H9 (cell line): ENCODE measurements at regions not wholly inside any gene's neighbourhood (a gene's known extent, or its start where the extent isn't known, plus 50 kb on each side); places are given as distances from the start of the nearest gene placed in this dataset.
A peak's percentile ranks its signal among the peaks of the same experiment; 100 is the strongest.

Experiments used
- DNase-seq: peaks from one replicate; pipeline ENCODE4 v3.0.0-alpha.2; 2017
- H2AFZ ChIP-seq: one replicate; pipeline ENCODE4 v1.6.1; 2013; ENCODE audit warnings: mild to moderate bottlenecking, low read length, control low read depth, moderate library complexity
- H2AK5ac ChIP-seq: 2 replicates; pipeline ENCODE4 v1.6.1; 2013; ENCODE audit warnings: low read length, control low read depth, mixed read lengths; ENCODE audit not compliant: insufficient read length
- H2BK120ac ChIP-seq: one replicate; pipeline ENCODE4 v1.6.1; 2013; ENCODE audit warnings: low read depth, mild to moderate bottlenecking, low read length, control low read depth, inconsistent platforms; ENCODE audit not compliant: poor library complexity, severe bottlenecking
- H2BK12ac ChIP-seq: 2 replicates; pipeline ENCODE4 v1.6.1; 2013; ENCODE audit warnings: low read length, control low read depth, mixed read lengths, low read depth; ENCODE audit not compliant: insufficient read length
- H2BK15ac ChIP-seq: 2 replicates; pipeline ENCODE4 v1.6.1; 2013; ENCODE audit warnings: low read depth, low read length, control low read depth
- H2BK20ac ChIP-seq: one replicate; pipeline ENCODE4 v1.6.1; 2013; ENCODE audit warnings: low read depth, mild to moderate bottlenecking, low read length, control low read depth, inconsistent platforms; ENCODE audit not compliant: poor library complexity, severe bottlenecking
- H2BK5ac ChIP-seq: 2 replicates; pipeline ENCODE4 v1.6.1; 2013; ENCODE audit warnings: low read length, control low read depth, mixed read lengths; ENCODE audit not compliant: insufficient read length
- H3K14ac ChIP-seq: 2 replicates; pipeline ENCODE4 v1.6.1; 2013; ENCODE audit warnings: low read length, control low read depth; ENCODE audit not compliant: insufficient read depth
- H3K18ac ChIP-seq: 2 replicates; pipeline ENCODE4 v1.6.1; 2013; ENCODE audit warnings: low read depth, mild to moderate bottlenecking, mixed read lengths, low read length, control low read depth; ENCODE audit not compliant: insufficient read length
- H3K23ac ChIP-seq: 2 replicates; pipeline ENCODE4 v1.6.1; 2013; ENCODE audit warnings: low read length, control low read depth, mixed read lengths, low read depth; ENCODE audit not compliant: insufficient read length
- H3K23me2 ChIP-seq: 2 replicates; pipeline ENCODE4 v1.6.1; 2013; ENCODE audit warnings: low read depth, mild to moderate bottlenecking, mixed read lengths, low read length, control low read depth; ENCODE audit not compliant: insufficient read length, poor library complexity, severe bottlenecking
- H3K27ac ChIP-seq: 2 replicates; pipeline ENCODE4 v1.5.1; 2013; ENCODE audit warnings: low read length, control low read depth, mixed read lengths, low read depth; ENCODE audit not compliant: insufficient read length
- H3K27me3 ChIP-seq: 2 replicates; pipeline ENCODE4 v1.6.1; 2013; ENCODE audit warnings: low read length, control low read depth, inconsistent platforms; ENCODE audit not compliant: insufficient read depth
- H3K4ac ChIP-seq: 2 replicates; pipeline ENCODE4 v1.6.1; 2013; ENCODE audit warnings: low read depth, mild to moderate bottlenecking, control low read depth, inconsistent platforms, low read length, moderate library complexity
- H3K4me1 ChIP-seq: 2 replicates; pipeline ENCODE4 v1.6.1; 2013; ENCODE audit warnings: low read length, control low read depth, inconsistent platforms; ENCODE audit not compliant: insufficient read depth
- H3K4me2 ChIP-seq: 2 replicates; pipeline ENCODE4 v1.6.1; 2013; ENCODE audit warnings: low read length, control low read depth, mixed read lengths; ENCODE audit not compliant: insufficient read length, insufficient read depth
- H3K56ac ChIP-seq: 2 replicates; pipeline ENCODE4 v1.6.1; 2013; ENCODE audit warnings: low read depth, mild to moderate bottlenecking, mixed read lengths, low read length, control low read depth; ENCODE audit not compliant: insufficient read length
- H3K79me1 ChIP-seq: 2 replicates; pipeline ENCODE4 v1.6.1; 2013; ENCODE audit warnings: low read depth, mild to moderate bottlenecking, moderate library complexity, low read length, control low read depth, inconsistent platforms; ENCODE audit not compliant: insufficient read depth, poor library complexity, severe bottlenecking
- H3K79me2 ChIP-seq: 2 replicates; pipeline ENCODE4 v1.6.1; 2013; ENCODE audit warnings: low read length, control low read depth, inconsistent platforms; ENCODE audit not compliant: insufficient read depth
- H3K9ac ChIP-seq: 2 replicates; pipeline ENCODE4 v1.6.1; 2013; ENCODE audit warnings: low read length, control low read depth, mixed read lengths; ENCODE audit not compliant: insufficient read length; ENCODE audit errors: extremely low read depth
- H3K9me3 ChIP-seq: one replicate; pipeline ENCODE4 v1.6.1; 2013; ENCODE audit warnings: low read depth, low read length, inconsistent platforms; ENCODE audit not compliant: control insufficient read depth
- H3T11ph ChIP-seq: one replicate; pipeline ENCODE4 v1.6.1; 2013; ENCODE audit warnings: mild to moderate bottlenecking, low read length, control low read depth, inconsistent platforms
- H4K20me1 ChIP-seq: one replicate; pipeline ENCODE4 v1.6.1; 2013; ENCODE audit not compliant: control insufficient read depth, insufficient read length, insufficient read depth
- H4K5ac ChIP-seq: 2 replicates; pipeline ENCODE4 v1.6.1; 2013; ENCODE audit warnings: low read depth, mild to moderate bottlenecking, mixed read lengths, low read length, control low read depth; ENCODE audit not compliant: insufficient read length
- H4K8ac ChIP-seq: replicated peaks from 2 replicates; pipeline ENCODE4 v1.6.1; 2013; ENCODE audit warnings: low read length, control low read depth, mixed read lengths, low read depth; ENCODE audit not compliant: insufficient read length
- H4K91ac ChIP-seq: 2 replicates; pipeline ENCODE4 v1.6.1; 2013; ENCODE audit warnings: low read depth, mild to moderate bottlenecking, moderate library complexity, mixed read lengths, low read length, control low read depth; ENCODE audit not compliant: insufficient read length
- H3K27ac Mint-ChIP-seq, 3 experiments: 2 replicates in 2 of 3; 3 replicates in 1 of 3; pipeline ENCODE4 v1.8.0; 2020 to 2021; ENCODE audit warnings: mixed read lengths in 3 of 3, mild to moderate bottlenecking in 1 of 3, moderate library complexity in 1 of 3
- H3K27me3 Mint-ChIP-seq: 2 replicates; pipeline ENCODE4 v1.8.0; 2021; ENCODE audit warnings: low read depth, mild to moderate bottlenecking, moderate library complexity, mixed read lengths
- H3K36me3 Mint-ChIP-seq, 3 experiments: 2 replicates in 2 of 3; 3 replicates in 1 of 3; pipeline ENCODE4 v1.8.0; 2020 to 2021; ENCODE audit warnings: low read depth in 3 of 3, mixed read lengths in 3 of 3; ENCODE audit not compliant: insufficient read depth in 1 of 3
- H3K4me1 Mint-ChIP-seq, 2 experiments: 2 replicates each; pipeline ENCODE4 v1.8.0; 2020; ENCODE audit warnings: mixed read lengths in 2 of 2
- H3K4me3 Mint-ChIP-seq, 2 experiments: 2 replicates in 1 of 2; 3 replicates in 1 of 2; pipeline ENCODE4 v1.8.0; 2020 to 2021; ENCODE audit warnings: mild to moderate bottlenecking in 2 of 2, mixed read lengths in 2 of 2, moderate library complexity in 1 of 2
- H3K9me3 Mint-ChIP-seq, 2 experiments: 2 replicates in 1 of 2; 3 replicates in 1 of 2; pipeline ENCODE4 v1.8.0; 2020; ENCODE audit warnings: mild to moderate bottlenecking in 2 of 2, mixed read lengths in 2 of 2, moderate library complexity in 1 of 2
- WGBS: extraction: QIAGEN DNeasy Blood & Tissue Kit; methylation state at CpG from one replicate; pipeline ENCODE4 v1.1.7; 2013; ENCODE audit warnings: missing lambda C conversion rate, low lambda C conversion rate, mixed read lengths; ENCODE audit not compliant: insufficient read length; ENCODE audit errors: extremely low coverage; 5-methylcytosine and 5-hydroxymethylcytosine counted together
- TF ChIP-seq, protein P1 (sequence below): fragments of 200-600 bp; sonication (generic); conservative IDR thresholded peaks from 3 replicates; pipeline ENCODE4 v1.8.0; 2021; ENCODE audit warnings: antibody characterized with exemption, mild to moderate bottlenecking

DNA sequence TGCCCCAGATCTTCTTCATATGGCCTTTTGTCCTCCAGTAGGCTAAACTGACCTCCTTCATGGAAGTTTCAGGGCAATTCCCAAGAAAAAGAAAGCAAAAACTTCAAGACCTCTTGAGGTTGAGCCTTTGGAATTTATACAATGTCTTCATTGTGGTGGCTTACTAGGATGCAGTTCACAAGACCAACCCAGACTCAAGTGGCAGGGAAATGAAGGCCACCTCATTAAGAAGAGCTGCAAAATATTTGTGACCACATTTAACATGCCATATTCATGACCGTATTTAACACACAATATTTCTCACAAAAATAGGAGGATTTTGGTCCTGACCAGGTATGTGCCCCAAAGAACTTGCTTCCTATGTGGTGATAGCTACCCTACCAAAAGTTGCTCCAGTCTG, 605.5 kb upstream of the PITX2 start:
- no peak overlapping the region for H3K27ac Mint-ChIP-seq
- Histone ChIP-seq H3K4ac (no peak overlapping the region), H2AFZ (no peak overlapping the region), H4K20me1 (no peaks in the 10 kb centered on the region), H2BK120ac (peak overlapping the region; percentile 48), H2BK15ac (no peak overlapping the region), H3K9me3 (no peaks in the 10 kb centered on the region), H3K23me2 (no peaks in the 10 kb centered on the region), H3K18ac (no peak overlapping the region), H3K4me2 (no peak overlapping the region), H4K8ac (no peak overlapping the region), H2BK12ac (no peak overlapping the region), H3K23ac (no peak overlapping the region), H3K27me3 (no peaks in the 10 kb centered on the region), H3K9ac (no peak overlapping the region), H3K4me1 (no peaks in the 10 kb centered on the region), H4K91ac (no peak overlapping the region), H2BK5ac (no peak overlapping the region), H3K14ac (no peak overlapping the region), H3K56ac (no peak overlapping the region), H2BK20ac (no peak overlapping the region), H3K79me1 (no peaks in the 10 kb centered on the region), H3K79me2 (no peaks in the 10 kb centered on the region), H3T11ph (no peak overlapping the region), H2AK5ac (no peak overlapping the region), H3K27ac (no peak overlapping the region), H4K5ac (no peak overlapping the region)
- WGBS, result no CpG with 5 or more reads among the region's 1 CpG
- no peaks in the 10 kb centered on the region for H3K27me3 Mint-ChIP-seq
- H3K4me3 Mint-ChIP-seq, result no peak overlapping the region
- H3K9me3 Mint-ChIP-seq, result no peaks in the 10 kb centered on the region
- H3K36me3 Mint-ChIP-seq, result no peaks in the 10 kb centered on the region
- no peak for DNase-seq
- peaks cover 16 to 19% of the 10 kb centered on the region in 2 experiments for H3K4me1 Mint-ChIP-seq
- TF ChIP-seq, protein P1, sequence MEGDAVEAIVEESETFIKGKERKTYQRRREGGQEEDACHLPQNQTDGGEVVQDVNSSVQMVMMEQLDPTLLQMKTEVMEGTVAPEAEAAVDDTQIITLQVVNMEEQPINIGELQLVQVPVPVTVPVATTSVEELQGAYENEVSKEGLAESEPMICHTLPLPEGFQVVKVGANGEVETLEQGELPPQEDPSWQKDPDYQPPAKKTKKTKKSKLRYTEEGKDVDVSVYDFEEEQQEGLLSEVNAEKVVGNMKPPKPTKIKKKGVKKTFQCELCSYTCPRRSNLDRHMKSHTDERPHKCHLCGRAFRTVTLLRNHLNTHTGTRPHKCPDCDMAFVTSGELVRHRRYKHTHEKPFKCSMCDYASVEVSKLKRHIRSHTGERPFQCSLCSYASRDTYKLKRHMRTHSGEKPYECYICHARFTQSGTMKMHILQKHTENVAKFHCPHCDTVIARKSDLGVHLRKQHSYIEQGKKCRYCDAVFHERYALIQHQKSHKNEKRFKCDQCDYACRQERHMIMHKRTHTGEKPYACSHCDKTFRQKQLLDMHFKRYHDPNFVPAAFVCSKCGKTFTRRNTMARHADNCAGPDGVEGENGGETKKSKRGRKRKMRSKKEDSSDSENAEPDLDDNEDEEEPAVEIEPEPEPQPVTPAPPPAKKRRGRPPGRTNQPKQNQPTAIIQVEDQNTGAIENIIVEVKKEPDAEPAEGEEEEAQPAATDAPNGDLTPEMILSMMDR, result no peak
